Astrocyte of the spinal cord (primary cell): ENCODE measurements at regions not wholly inside any gene's neighbourhood (a gene's known extent, or its start where the extent isn't known, plus 50 kb on each side); places are given as distances from the start of the nearest gene placed in this dataset.

Source experiments
- DNase-seq: peaks from one replicate; pipeline ENCODE4 v3.0.0; 2011; ENCODE audit warnings: low read depth, low spot score
- H3K4me3 ChIP-seq: 2 replicates; pipeline ENCODE4 v1.5.1; 2011; ENCODE audit warnings: low read depth, mild to moderate bottlenecking, low read length, moderate library complexity
- CTCF ChIP-seq: IDR thresholded peaks from 2 replicates; pipeline ENCODE4 v1.5.1; 2012; ENCODE audit warnings: low read depth, mild to moderate bottlenecking, low read length, inconsistent platforms
- in situ Hi-C: cut with HindIII; loops from 2 replicates; pipeline ENCODE4 v1.10.0; 2017; ENCODE audit warnings: low sequenced_read_pairs

GRCh38 chr2:220422676-220423075 lies 795.2 kb downstream of the SLC4A3 start:
- no peak for DNase-seq
- in situ Hi-C loops = no loop called here
- H3K4me3 ChIP-seq = no peak overlapping the region
- TF ChIP-seq CTCF = no peak

GRCh38 chr2:220424561-220424960 lies 797.1 kb downstream of the SLC4A3 start:
- in situ Hi-C loops = no loop called here
- no peak for TF ChIP-seq CTCF
- DNase-seq = no peak
- H3K4me3 ChIP-seq = no peak overlapping the region

- no peak for TF ChIP-seq CTCF
- DNase-seq = no peak
- in situ Hi-C loops = no loop called here
- H3K4me3 ChIP-seq = no peak overlapping the region
These were observed 805.2 kb downstream of the SLC4A3 start for GRCh38 chr2:220432645-220433044.

GRCh38 chr2:220433131-220433530 lies 805.7 kb downstream of the SLC4A3 start:
- no peak for DNase-seq
- in situ Hi-C loops = no loop called here
- no peak for TF ChIP-seq CTCF
- no peak overlapping the region for H3K4me3 ChIP-seq

- DNase-seq = peak; percentile 74
- H3K4me3 ChIP-seq = no peak overlapping the region
- TF ChIP-seq CTCF = no peak
- in situ Hi-C loops = no loop called here
These were observed 807.0 kb downstream of the SLC4A3 start for GRCh38 chr2:220434385-220434784.

GRCh38 chr2:220437938-220438337 lies 810.5 kb downstream of the SLC4A3 start:
- in situ Hi-C loops = no loop called here
- H3K4me3 ChIP-seq = no peak overlapping the region
- DNase-seq = no peak
- TF ChIP-seq CTCF = no peak

- no peak for TF ChIP-seq CTCF
- H3K4me3 ChIP-seq = no peak overlapping the region
- no peak for DNase-seq
- in situ Hi-C loops = no loop called here
These were observed 813.3 kb downstream of the SLC4A3 start for GRCh38 chr2:220440731-220441130.
